ENCODE measurements at regions not wholly inside any gene's neighbourhood (a gene's known extent, or its start where the extent isn't known, plus 50 kb on each side); places are given as distances from the start of the nearest gene placed in this dataset.

- H3K9me3 ChIP-seq (ENCODE audit: control insufficient read depth in 1 of 2, insufficient read depth in 1 of 2, low read depth in 1 of 2, low read length in 2 of 2), result peaks cover 16 to 19% of the 10 kb centered on the region in 2 experiments; a peak in 2 of 4 replicates
- no peak overlapping the region for H3K4me3 ChIP-seq (replicated peaks in 1 of 2; ENCODE audit: low read depth in 1 of 2, low read length in 2 of 2)
- H3K9me2 ChIP-seq (ENCODE audit: insufficient read depth), result no peaks in the 10 kb centered on the region
- TF ChIP-seq EGR1 (IDR thresholded peaks at IDR 0.05; ENCODE audit: low read depth) (no peak), EZH2phosphoT487 (IDR thresholded peaks at IDR 0.05; ENCODE audit: borderline replicate concordance) (no peak), CEBPB (IDR thresholded peaks at IDR 0.05; ENCODE audit: low read depth) (no peak), SP1 (IDR thresholded peaks at IDR 0.05; ENCODE audit: low read depth) (no peak), POLR2A (IDR thresholded peaks at IDR 0.05; ENCODE audit: borderline replicate concordance, extremely low read depth, insufficient read depth, insufficient read length) (no peak), YY1 (IDR thresholded peaks at IDR 0.05; ENCODE audit: extremely low read depth, insufficient replicate concordance, low read depth, low read length) (no peak), REST (IDR thresholded peaks at IDR 0.05; ENCODE audit: low read depth) (no peak), ELF1 (IDR thresholded peaks at IDR 0.05; ENCODE audit: borderline replicate concordance, low read depth) (no peak), ZFX (IDR thresholded peaks at IDR 0.05) (no peak), JUND (IDR thresholded peaks at IDR 0.05) (no peak), CTCF (IDR thresholded peaks at IDR 0.05 in 2 of 3, conservative IDR thresholded peaks at IDR 0.05 in 1 of 3; ENCODE audit: borderline replicate concordance in 1 of 3, insufficient read depth in 1 of 3, low read depth in 2 of 3, low read length in 2 of 3) (no peak), ZNF274 (IDR thresholded peaks at IDR 0.05; ENCODE audit: low read depth, low read length) (no peak), ZBTB33 (IDR thresholded peaks at IDR 0.05; ENCODE audit: extremely low read depth, insufficient replicate concordance, low read length) (no peak), SIN3A (IDR thresholded peaks at IDR 0.05; ENCODE audit: low read depth) (no peak), SRF (IDR thresholded peaks at IDR 0.05; ENCODE audit: low read depth) (no peak), MAX (IDR thresholded peaks at IDR 0.05) (no peak), EZH2 (IDR thresholded peaks at IDR 0.05) (no peak), TCF7L2 (IDR thresholded peaks at IDR 0.05; ENCODE audit: borderline replicate concordance, extremely low read depth, insufficient read depth, insufficient read length) (no peak), POLR2AphosphoS5 (IDR thresholded peaks at IDR 0.05; ENCODE audit: low read depth, low read length) (no peak), RAD21 (IDR thresholded peaks at IDR 0.05; ENCODE audit: low read depth) (no peak)
- RAD21 ChIA-PET (ENCODE audit: low non-redundant PET in 1 of 2, low total read pairs in 2 of 2, uncharacterized antibody in 2 of 2, unreplicated experiment in 2 of 2), result no interaction called here
- H3K27me3 ChIP-seq (ENCODE audit: insufficient read depth, low read length), result no peaks in the 10 kb centered on the region
- no peaks in the 10 kb centered on the region for H3K36me3 ChIP-seq (ENCODE audit: control insufficient read depth in 1 of 2, insufficient read depth in 2 of 2, low read length in 2 of 2)
- H3K27ac ChIP-seq (ENCODE audit: low read depth, low read length), result no peak overlapping the region
- no peaks in the 10 kb centered on the region for H3K4me1 ChIP-seq (ENCODE audit: control insufficient read depth in 1 of 2, insufficient read depth in 2 of 2, low read length in 2 of 2)
- ATAC-seq, result no peak
- no peaks in the 10 kb centered on the region for H3K79me2 ChIP-seq (ENCODE audit: insufficient read depth, low read length)
- CTCF ChIA-PET, result no interaction called here
- no peaks in the 10 kb centered on the region for H4K20me1 ChIP-seq (ENCODE audit: insufficient read depth)
- H2AFZ ChIP-seq (ENCODE audit: low read depth, low read length, poor library complexity, severe bottlenecking), result no peak overlapping the region
- intact Hi-C loops (cut with micrococcal nuclease), result no loop called here
- H3K9ac ChIP-seq (ENCODE audit: low read length), result no peak overlapping the region
- no peak overlapping the region for H3K4me2 ChIP-seq (ENCODE audit: low read length)
- no TSS peak for BruUV-seq (replicated peaks)
- no peak for DNase-seq (ENCODE audit: low read depth, low spot score)
- POLR2A ChIA-PET, result no interaction called here
Observed at GRCh38 chr12:33703221-33703620, 263.6 kb upstream of the SYT10 start.

Data from HCT116 (cell line).